Lung (tissue), 11 donors: ENCODE measurements at regions not wholly inside any gene's neighbourhood (a gene's known extent, or its start where the extent isn't known, plus 50 kb on each side); places are given as distances from the start of the nearest gene placed in this dataset.

Source experiments
- ATAC-seq: fragments of 200-7000 bp; cut with Tn5 transposase; one replicate; pipeline ENCODE4 v1.9.1; 2020; ENCODE audit warnings: moderate number of reproducible peaks; ENCODE audit not compliant: insufficient read depth, low FRiP score
- DNase-seq, 3 donors: peaks; one replicate each; pipeline ENCODE4 v3.0.0-alpha.2; 2013 to 2017
- H3K27ac ChIP-seq, 2 donors: one replicate each; pipeline ENCODE4 v1.5.1; 2013; ENCODE audit warnings: mild to moderate bottlenecking in 2 of 2, moderate library complexity in 2 of 2, control low read depth in 1 of 2, inconsistent platforms in 1 of 2, low read depth in 1 of 2, low read length in 1 of 2
- H3K27me3 ChIP-seq, 3 donors: one replicate each; pipeline ENCODE4 v1.5.1; 2013; ENCODE audit warnings: low read length in 2 of 3; ENCODE audit not compliant: control insufficient read depth in 3 of 3, insufficient read depth in 3 of 3
- H3K36me3 ChIP-seq, 4 donors: one replicate each; pipeline ENCODE4 v1.5.1; 2013; ENCODE audit warnings: low read length in 4 of 4, mild to moderate bottlenecking in 1 of 4, moderate library complexity in 1 of 4; ENCODE audit not compliant: control insufficient read depth in 4 of 4, insufficient read depth in 4 of 4
- H3K4me1 ChIP-seq, 5 donors: one replicate each; pipeline ENCODE4 v1.5.1; 2013; ENCODE audit warnings: low read length in 5 of 5, mild to moderate bottlenecking in 2 of 5, moderate library complexity in 1 of 5; ENCODE audit not compliant: control insufficient read depth in 5 of 5, insufficient read depth in 5 of 5
- H3K4me3 ChIP-seq: one replicate; pipeline ENCODE4 v1.5.1; 2013; ENCODE audit warnings: mild to moderate bottlenecking, control low read depth, moderate library complexity
- H3K9ac ChIP-seq, 2 donors: one replicate each; pipeline ENCODE4 v1.5.1; 2013; ENCODE audit warnings: low read length in 2 of 2, control low read depth in 1 of 2; ENCODE audit not compliant: insufficient read depth in 1 of 2
- H3K9me3 ChIP-seq, 4 donors: one replicate each; pipeline ENCODE4 v1.5.1; 2013; ENCODE audit warnings: low read length in 3 of 4, mild to moderate bottlenecking in 1 of 4, moderate library complexity in 1 of 4; ENCODE audit not compliant: control insufficient read depth in 4 of 4, insufficient read depth in 3 of 4
- CTCF ChIP-seq: IDR thresholded peaks from 2 replicates; pipeline ENCODE4 v1.5.1; 2012; ENCODE audit warnings: mild to moderate bottlenecking; ENCODE audit errors: control extremely low read depth, extremely low read depth
- WGBS, 2 donors: extraction: QIAGEN DNeasy Blood & Tissue Kit; methylation state at CpG; one replicate each; pipeline ENCODE4 v1.1.7; 2013; 5-methylcytosine and 5-hydroxymethylcytosine counted together
- donor health status: control.
- donor health status: control.
- donor health status: Bipolar disorder and iron deficiency.
- donor health status: healthy.
- donor health status: DM: yes; HTN: yes; CAD: no.

- peaks cover 0 to 2% (median 0%) of the 10 kb centered on the region in 4 donors for H3K9me3 ChIP-seq
- DNase-seq (no peak), ATAC-seq (no peak)
- H3K27me3 ChIP-seq: no peaks in the 10 kb centered on the region
- H3K4me3 ChIP-seq: no peak overlapping the region
- no peak overlapping the region for H3K27ac ChIP-seq
- no peak overlapping the region for H3K9ac ChIP-seq
- H3K36me3 ChIP-seq: no peaks in the 10 kb centered on the region
- peaks cover 0 to 11% (median 3%) of the 10 kb centered on the region in 5 donors for H3K4me1 ChIP-seq
- 78 to 80% methylated on average over 1 of the region's 1 CpG for WGBS, 2 donors
- no peak for TF ChIP-seq CTCF
Observed at GRCh38 chr16:79703066-79703465, 102.5 kb upstream of the MAF start.

DNA sequence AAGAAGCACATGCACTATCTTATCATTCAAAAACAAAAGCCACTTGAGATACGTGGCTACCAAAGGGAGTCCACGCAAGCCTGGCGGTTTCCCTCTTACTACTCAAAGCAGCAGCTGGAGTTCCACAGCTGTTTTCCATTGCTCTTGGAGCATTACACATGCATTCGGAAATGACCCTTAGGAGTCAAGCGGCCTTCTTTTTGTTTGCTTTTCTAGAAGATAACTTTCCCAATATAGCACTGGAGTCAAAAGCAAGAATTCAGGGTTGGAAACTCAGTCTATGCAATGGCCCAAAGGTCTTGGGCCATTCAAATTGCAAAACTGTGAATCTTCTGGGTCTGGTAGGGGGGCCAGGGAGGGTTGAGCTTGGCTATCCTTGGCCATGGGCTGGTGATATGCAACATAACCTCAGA, 97.8 kb upstream of the MAF start:
- no peak overlapping the region for H3K27ac ChIP-seq

DNA sequence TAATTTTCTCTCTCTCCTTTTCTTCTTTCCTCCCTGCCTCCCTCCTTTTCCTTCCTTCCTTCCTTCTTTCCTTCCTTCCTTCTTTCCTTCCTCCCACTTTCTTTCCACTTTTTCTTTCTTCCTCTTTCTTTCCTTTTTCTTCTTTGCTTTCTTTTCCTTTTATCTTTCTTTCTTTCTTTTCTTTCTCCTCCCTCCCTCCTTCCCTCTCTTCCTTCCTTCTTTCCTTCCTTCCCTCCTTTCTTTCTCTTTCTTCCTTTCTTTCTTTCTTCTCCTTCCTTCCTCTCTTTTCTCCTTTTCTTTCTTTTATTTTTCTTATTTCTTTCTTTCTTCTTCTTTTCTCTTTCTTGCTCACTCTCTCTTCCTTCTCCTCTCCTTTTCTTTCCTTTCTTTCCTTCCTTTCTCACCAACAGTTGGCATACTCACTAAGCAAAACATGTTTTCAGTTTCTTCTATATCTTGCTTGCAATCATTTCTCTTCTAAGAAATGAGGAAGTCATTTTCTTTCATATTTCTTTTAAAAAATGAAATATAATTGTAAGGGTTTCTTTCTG, 97.1 kb upstream of the MAF start:
- ATAC-seq (no peak), DNase-seq (no peak)
- Histone ChIP-seq H3K4me3 (no peak overlapping the region), H3K27ac (no peak overlapping the region), H3K9me3 (peaks cover 0 to 2% (median 0%) of the 10 kb centered on the region in 4 donors), H3K4me1 (peaks cover 0 to 13% (median 0%) of the 10 kb centered on the region in 5 donors), H3K27me3 (no peaks in the 10 kb centered on the region), H3K36me3 (no peaks in the 10 kb centered on the region), H3K9ac (no peak overlapping the region)
- no peak for TF ChIP-seq CTCF

More for the DNA sequence above, 97.8 kb upstream of the MAF start:
- no peak for TF ChIP-seq CTCF
- WGBS, 2 donors: 41 to 73% methylated on average over 5 of the region's 5 CpGs
- Histone ChIP-seq H3K9ac (no peak overlapping the region), H3K9me3 (peaks cover 0 to 2% (median 0%) of the 10 kb centered on the region in 4 donors), H3K4me3 (no peak overlapping the region), H3K27me3 (no peaks in the 10 kb centered on the region), H3K36me3 (no peaks in the 10 kb centered on the region), H3K4me1 (peaks cover 0 to 13% (median 0%) of the 10 kb centered on the region in 5 donors)
- ATAC-seq (peak; percentile 47), DNase-seq (peak; percentile 45 to 89 (median 81))

GRCh38 chr16:79691007-79691406, 90.5 kb upstream of the MAF start:
- Histone ChIP-seq H3K4me3 (no peak overlapping the region), H3K4me1 (no peaks in the 10 kb centered on the region), H3K36me3 (no peaks in the 10 kb centered on the region), H3K27ac (no peak overlapping the region), H3K27me3 (no peaks in the 10 kb centered on the region), H3K9ac (no peak overlapping the region), H3K9me3 (no peaks in the 10 kb centered on the region)
- TF ChIP-seq CTCF: no peak
- ATAC-seq (no peak), DNase-seq (peak; percentile 16 to 56 (median 40))
- WGBS, 2 donors: 76 to 79% methylated on average over 5 of the region's 5 CpGs
